Skeletal muscle tissue (tissue), 4 donors: ENCODE measurements at regions not wholly inside any gene's neighbourhood (a gene's known extent, or its start where the extent isn't known, plus 50 kb on each side); places are given as distances from the start of the nearest gene placed in this dataset. TPM values are rescaled to one million over a fixed set of nuclear protein-coding genes. Genes with fewer than 3 reads are reported as not detected.

ENCODE experiments used
- H3K27ac ChIP-seq: one replicate; pipeline ENCODE4 v1.7.0; 2013; ENCODE audit warnings: mild to moderate bottlenecking, low read depth, low read length, inconsistent platforms
- H3K27me3 ChIP-seq, 3 donors: one replicate each; pipeline ENCODE4 v1.7.0; 2013; ENCODE audit warnings: low read length in 3 of 3; ENCODE audit not compliant: control insufficient read depth in 3 of 3, insufficient read depth in 3 of 3
- H3K36me3 ChIP-seq, 3 donors: one replicate each; pipeline ENCODE4 v1.7.0; 2013; ENCODE audit warnings: low read length in 3 of 3; ENCODE audit not compliant: control insufficient read depth in 3 of 3, insufficient read depth in 3 of 3
- H3K4me1 ChIP-seq, 3 donors: one replicate each; pipeline ENCODE4 v1.7.0; 2013; ENCODE audit warnings: low read length in 3 of 3, mild to moderate bottlenecking in 3 of 3; ENCODE audit not compliant: control insufficient read depth in 3 of 3, insufficient read depth in 3 of 3
- H3K4me3 ChIP-seq, 3 donors: one replicate each; pipeline ENCODE4 v1.7.0; 2013; ENCODE audit warnings: low read length in 3 of 3
- H3K9ac ChIP-seq, 3 donors: one replicate each; pipeline ENCODE4 v1.7.0; 2013; ENCODE audit warnings: low read length in 3 of 3, mild to moderate bottlenecking in 3 of 3, moderate library complexity in 2 of 3, low read depth in 1 of 3
- H3K9me3 ChIP-seq, 3 donors: one replicate each; pipeline ENCODE4 v1.7.0; 2013; ENCODE audit warnings: low read length in 3 of 3; ENCODE audit not compliant: control insufficient read depth in 3 of 3
- small RNA-seq: library from RNA; depleted of rRNA; stranded (forward); fragments of <200 nt; gene quantifications from one replicate; pipeline ENCODE3, GENCODE V24; 2014
- donor health status: Osteomylitis.

DNA sequence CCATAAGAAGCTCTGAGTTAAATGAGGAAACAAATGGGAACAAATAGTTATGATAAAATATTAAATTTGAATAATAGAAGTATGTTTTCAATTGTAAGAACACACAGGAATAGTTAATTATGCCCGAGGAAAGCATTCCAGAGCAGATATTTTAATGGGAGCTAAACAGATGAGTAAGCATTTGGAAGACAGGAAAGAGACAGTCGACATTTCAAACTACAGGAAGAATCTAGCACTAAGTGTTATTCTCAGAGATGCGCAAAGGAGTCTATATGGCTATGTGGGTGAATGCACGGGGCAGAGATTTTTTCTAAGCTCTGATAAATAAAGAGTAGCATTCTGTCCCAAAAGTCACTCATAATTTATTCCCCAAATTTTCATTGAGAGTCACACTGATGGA, 64.5 kb upstream of the SSTR1 start:
- Histone ChIP-seq H3K36me3 (no peaks in the 10 kb centered on the region), H3K27ac (no peak overlapping the region), H3K4me1 (no peaks in the 10 kb centered on the region), H3K9me3 (no peaks in the 10 kb centered on the region), H3K27me3 (no peaks in the 10 kb centered on the region), H3K9ac (no peak overlapping the region), H3K4me3 (no peak overlapping the region)

GRCh38 chr14:38143659-38144505, 63.8 kb upstream of the SSTR1 start:
- H3K4me1 ChIP-seq, result no peaks in the 10 kb centered on the region
- H3K9ac ChIP-seq, result no peak overlapping the region
- H3K9me3 ChIP-seq, result no peaks in the 10 kb centered on the region
- no peak overlapping the region for H3K4me3 ChIP-seq
- no peaks in the 10 kb centered on the region for H3K27me3 ChIP-seq
- H3K27ac ChIP-seq, result no peak overlapping the region
- no peaks in the 10 kb centered on the region for H3K36me3 ChIP-seq

GRCh38 chr14:38145142-38145541, 62.6 kb upstream of the SSTR1 start:
- Histone ChIP-seq H3K36me3 (no peaks in the 10 kb centered on the region), H3K4me1 (no peaks in the 10 kb centered on the region), H3K4me3 (no peak overlapping the region), H3K27ac (no peak overlapping the region), H3K9me3 (no peaks in the 10 kb centered on the region), H3K9ac (no peak overlapping the region), H3K27me3 (no peaks in the 10 kb centered on the region)

- no peaks in the 10 kb centered on the region for H3K36me3 ChIP-seq
- no peak overlapping the region for H3K27ac ChIP-seq
- no peaks in the 10 kb centered on the region for H3K9me3 ChIP-seq
- no peak overlapping the region for H3K9ac ChIP-seq
- H3K4me3 ChIP-seq, result no peak overlapping the region
- no peaks in the 10 kb centered on the region for H3K4me1 ChIP-seq
- no peaks in the 10 kb centered on the region for H3K27me3 ChIP-seq
These were observed 57.6 kb upstream of the SSTR1 start for GRCh38 chr14:38150075-38150474.

Small RNAs in the stretch of these regions (small RNA-seq; reads per million reads assigned to genes)
- gene RF00406, result not detected
- gene RNU6-1277P, result not detected
